Tibial nerve (tissue), 4 donors: ENCODE measurements at regions not wholly inside any gene's neighbourhood (a gene's known extent, or its start where the extent isn't known, plus 50 kb on each side); places are given as distances from the start of the nearest gene placed in this dataset.

ENCODE experiments used
- DNase-seq, 2 donors: peaks; one replicate each; pipeline ENCODE4 v3.0.0-alpha.2; 2019; ENCODE audit warnings: low spot score in 2 of 2
- H3K27ac ChIP-seq, 4 donors: fragments of 200-600 bp; sonication (generic) in 3 of 4; one replicate each; pipeline ENCODE4 v1.5.1; 2017 to 2019; ENCODE audit warnings: mild to moderate bottlenecking in 1 of 4
- H3K27me3 ChIP-seq, 2 donors: fragments of 200-600 bp; sonication (generic) in 1 of 2; one replicate each; pipeline versions ENCODE4 v1.5.1 to v1.6.0; 2017 to 2019
- H3K36me3 ChIP-seq, 3 donors: fragments of 200-600 bp; sonication (generic); one replicate each; pipeline ENCODE4 v1.5.1; 2018 to 2019
- H3K4me1 ChIP-seq, 4 donors: fragments of 200-600 bp; sonication (generic) in 3 of 4; one replicate each; pipeline ENCODE4 v1.5.1; 2017 to 2019
- H3K4me3 ChIP-seq, 4 donors: fragments of 200-600 bp; sonication (generic) in 3 of 4; one replicate each; pipeline ENCODE4 v1.5.1; 2017 to 2019; ENCODE audit warnings: mild to moderate bottlenecking in 1 of 4, moderate library complexity in 1 of 4
- H3K9me3 ChIP-seq, 4 donors: fragments of 200-600 bp; sonication (generic) in 3 of 4; one replicate each; pipeline ENCODE4 v1.5.1; 2017 to 2019
- EP300 ChIP-seq, 2 donors: sonication (generic); formaldehyde crosslinking; IDR thresholded peaks; one replicate each; pipeline ENCODE4 v1.6.1; 2017; ENCODE audit warnings: antibody characterized with exemption in 2 of 2, mild to moderate bottlenecking in 1 of 2
- POLR2A ChIP-seq, 2 donors: fragments of 450-650 bp; IDR thresholded peaks; one replicate each; pipeline ENCODE4 v1.6.1; 2017; ENCODE audit warnings: antibody characterized with exemption in 2 of 2, mild to moderate bottlenecking in 2 of 2, moderate library complexity in 2 of 2
- WGBS, 2 donors: methylation state at CpG; one replicate each; pipeline ENCODE4 v1.1.5; 2018; 5-methylcytosine and 5-hydroxymethylcytosine counted together
- TF ChIP-seq, protein P1 (sequence below), 5 experiments: fragments of 200-600 bp in 3 of 5; fragments of 450-650 bp in 2 of 5; sonication (generic) in 3 of 5; IDR thresholded peaks; one replicate each; pipeline ENCODE4 v1.5.1; 2016 to 2019; ENCODE audit warnings: antibody characterized with exemption in 5 of 5, mild to moderate bottlenecking in 3 of 5, moderate library complexity in 2 of 5

DNA sequence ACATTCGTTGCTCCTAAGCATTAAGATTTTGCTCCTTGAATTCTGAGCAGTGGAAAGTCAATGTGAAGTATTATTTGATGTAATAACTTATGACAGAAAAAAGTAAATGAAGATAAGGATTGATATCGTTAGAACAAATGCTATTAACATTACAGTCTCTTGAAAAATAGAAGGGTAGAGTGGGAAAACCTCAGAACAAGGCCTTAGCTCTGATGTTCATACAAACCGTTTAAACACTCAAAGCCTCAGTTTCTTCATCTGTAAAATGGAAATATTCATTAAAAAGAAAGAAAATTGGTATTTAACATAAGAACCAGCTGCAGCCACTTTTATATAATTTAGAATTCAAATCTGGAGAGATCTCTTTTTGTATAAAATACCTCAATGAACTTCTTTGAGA, 250.4 kb upstream of the NCKAP5 start:
- Histone ChIP-seq H3K4me1 (peaks cover 0 to 19% (median 0%) of the 10 kb centered on the region in 4 donors), H3K27ac (no peak overlapping the region), H3K4me3 (no peak overlapping the region), H3K36me3 (no peaks in the 10 kb centered on the region), H3K27me3 (no peaks in the 10 kb centered on the region), H3K9me3 (no peaks in the 10 kb centered on the region)
- DNase-seq: no peak
- TF ChIP-seq EP300 (IDR thresholded peaks at IDR 0.05): no peak
- TF ChIP-seq, protein P1, sequence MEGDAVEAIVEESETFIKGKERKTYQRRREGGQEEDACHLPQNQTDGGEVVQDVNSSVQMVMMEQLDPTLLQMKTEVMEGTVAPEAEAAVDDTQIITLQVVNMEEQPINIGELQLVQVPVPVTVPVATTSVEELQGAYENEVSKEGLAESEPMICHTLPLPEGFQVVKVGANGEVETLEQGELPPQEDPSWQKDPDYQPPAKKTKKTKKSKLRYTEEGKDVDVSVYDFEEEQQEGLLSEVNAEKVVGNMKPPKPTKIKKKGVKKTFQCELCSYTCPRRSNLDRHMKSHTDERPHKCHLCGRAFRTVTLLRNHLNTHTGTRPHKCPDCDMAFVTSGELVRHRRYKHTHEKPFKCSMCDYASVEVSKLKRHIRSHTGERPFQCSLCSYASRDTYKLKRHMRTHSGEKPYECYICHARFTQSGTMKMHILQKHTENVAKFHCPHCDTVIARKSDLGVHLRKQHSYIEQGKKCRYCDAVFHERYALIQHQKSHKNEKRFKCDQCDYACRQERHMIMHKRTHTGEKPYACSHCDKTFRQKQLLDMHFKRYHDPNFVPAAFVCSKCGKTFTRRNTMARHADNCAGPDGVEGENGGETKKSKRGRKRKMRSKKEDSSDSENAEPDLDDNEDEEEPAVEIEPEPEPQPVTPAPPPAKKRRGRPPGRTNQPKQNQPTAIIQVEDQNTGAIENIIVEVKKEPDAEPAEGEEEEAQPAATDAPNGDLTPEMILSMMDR (IDR thresholded peaks at IDR 0.05): no peak
- TF ChIP-seq POLR2A (IDR thresholded peaks at IDR 0.05): no peak
- 68 to 70% methylated on average over 3 of the region's 3 CpGs for WGBS, 2 donors

DNA sequence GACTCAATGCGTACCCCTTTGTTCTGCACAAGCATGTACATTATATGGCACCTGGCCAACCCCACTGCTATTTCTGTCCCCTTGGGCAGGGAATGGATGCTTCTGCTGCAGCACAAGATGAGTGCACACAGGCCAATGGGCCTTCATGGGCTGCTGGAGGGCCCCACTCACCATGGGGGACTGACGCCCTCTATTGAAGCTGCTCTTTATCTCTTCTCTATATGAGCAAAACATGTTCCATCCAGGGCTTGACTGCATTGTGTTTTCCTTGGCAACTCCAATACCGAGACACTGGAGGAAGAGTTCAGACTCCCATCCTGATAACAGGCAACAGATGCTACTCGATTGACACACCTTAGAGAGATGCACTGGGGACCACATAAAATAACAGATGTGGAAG, 251.6 kb upstream of the NCKAP5 start:
- Histone ChIP-seq H3K9me3 (no peaks in the 10 kb centered on the region), H3K27me3 (no peaks in the 10 kb centered on the region), H3K36me3 (no peaks in the 10 kb centered on the region), H3K4me1 (peaks cover 0 to 19% (median 0%) of the 10 kb centered on the region in 4 donors), H3K4me3 (no peak overlapping the region), H3K27ac (no peak overlapping the region)
- DNase-seq: no peak
- 72 to 82% methylated on average over 4 of the region's 4 CpGs for WGBS, 2 donors
- TF ChIP-seq, protein P1 (IDR thresholded peaks at IDR 0.05): no peak
- TF ChIP-seq EP300 (IDR thresholded peaks at IDR 0.05): no peak
- no peak for TF ChIP-seq POLR2A (IDR thresholded peaks at IDR 0.05)

DNA sequence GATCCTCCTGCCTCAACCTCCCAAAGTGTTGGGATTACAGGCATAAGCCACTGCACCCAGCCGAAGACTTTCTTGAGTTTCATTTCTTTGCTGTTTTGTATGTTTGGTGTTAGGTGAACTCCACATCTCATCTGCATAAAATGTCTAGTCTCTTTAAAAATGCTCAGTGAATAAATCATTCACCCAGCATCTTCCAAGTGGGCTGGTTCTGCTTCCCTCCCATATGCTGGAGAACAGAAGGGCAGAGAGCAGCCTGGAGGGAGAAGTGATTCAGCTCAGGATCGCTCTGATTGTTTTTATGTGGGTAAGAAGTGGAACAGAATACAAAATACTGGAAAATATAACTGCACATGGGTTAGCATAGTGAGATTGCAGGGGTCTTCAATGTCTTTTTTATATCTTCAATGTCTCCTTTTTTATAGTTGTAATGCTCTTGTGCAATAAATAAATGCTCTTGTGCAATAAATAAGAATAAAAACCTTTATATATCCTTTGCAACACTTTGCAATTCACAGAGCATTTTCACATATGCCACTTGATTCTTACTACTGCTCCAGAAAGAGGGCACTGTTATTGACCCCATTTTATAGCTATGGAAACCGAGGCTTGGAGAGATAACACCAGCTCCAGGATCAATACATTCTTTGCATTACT, 253.0 kb upstream of the NCKAP5 start:
- Histone ChIP-seq H3K4me3 (no peak overlapping the region), H3K4me1 (peaks cover 0 to 19% (median 0%) of the 10 kb centered on the region in 4 donors), H3K9me3 (no peaks in the 10 kb centered on the region), H3K27me3 (no peaks in the 10 kb centered on the region), H3K27ac (no peak overlapping the region), H3K36me3 (no peaks in the 10 kb centered on the region)
- 65 to 66% methylated on average over 3 of the region's 3 CpGs for WGBS, 2 donors
- no peak for TF ChIP-seq POLR2A (IDR thresholded peaks at IDR 0.05)
- TF ChIP-seq, protein P1 (IDR thresholded peaks at IDR 0.05): no peak
- DNase-seq: no peak

DNA sequence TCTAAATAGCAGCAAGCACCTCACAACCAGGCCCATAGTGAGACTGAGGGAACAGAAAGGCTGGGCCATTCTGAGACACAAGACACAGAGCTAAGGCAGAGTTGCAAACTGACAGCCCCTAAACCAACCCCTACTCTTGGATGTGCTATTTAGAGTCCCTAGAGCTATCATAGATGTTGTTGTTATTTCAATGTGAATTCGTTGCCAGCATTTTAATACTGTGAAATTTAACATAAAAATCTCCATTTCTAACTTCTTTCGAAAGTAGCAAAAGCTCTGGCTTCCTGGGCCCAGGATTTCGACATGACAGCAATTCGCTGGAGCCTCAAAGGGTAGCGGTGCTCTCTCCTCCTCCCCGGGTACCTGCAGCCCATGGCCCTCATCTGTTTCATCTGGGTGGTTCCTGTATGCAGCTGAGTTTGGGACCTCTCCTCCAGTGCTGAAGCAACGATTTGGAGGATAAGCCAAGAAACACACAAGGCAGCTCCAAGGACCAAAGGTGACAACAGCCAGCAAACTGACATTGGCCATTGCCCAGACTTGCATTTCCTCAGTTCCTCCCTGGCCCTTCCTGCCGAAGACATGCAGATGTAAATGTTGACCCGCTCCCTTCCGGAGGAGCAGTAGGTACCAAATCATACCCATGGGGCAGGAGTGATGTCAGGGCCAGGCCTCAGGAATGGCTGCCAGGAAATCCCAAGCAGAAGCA, 254.4 kb upstream of the NCKAP5 start:
- Histone ChIP-seq H3K9me3 (no peaks in the 10 kb centered on the region), H3K4me3 (no peak overlapping the region), H3K27ac (no peak overlapping the region), H3K36me3 (no peaks in the 10 kb centered on the region), H3K4me1 (peaks cover 0 to 19% (median 0%) of the 10 kb centered on the region in 4 donors), H3K27me3 (no peaks in the 10 kb centered on the region)
- WGBS, 2 donors: 66 to 81% methylated on average over 10 of the region's 10 CpGs
- DNase-seq: no peak
- TF ChIP-seq POLR2A (IDR thresholded peaks at IDR 0.05) (no peak), EP300 (IDR thresholded peaks at IDR 0.05) (no peak)
- TF ChIP-seq, protein P1 (IDR thresholded peaks at IDR 0.05): no peak

DNA sequence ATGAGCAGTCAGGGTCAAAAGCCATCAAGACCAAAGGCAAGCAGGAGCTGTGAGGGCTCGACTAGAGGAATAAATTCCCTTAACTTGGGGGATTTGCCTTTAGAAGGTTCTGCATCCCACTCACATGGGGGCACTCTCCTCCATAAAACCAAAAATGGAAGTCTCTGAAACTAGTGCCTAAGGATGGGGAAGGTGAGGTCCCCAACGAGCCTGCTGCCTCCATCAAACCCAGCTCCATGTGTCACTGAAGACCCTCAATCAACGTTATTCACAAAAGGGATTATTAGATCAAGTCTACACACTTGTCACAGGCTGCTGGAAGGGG, 254.9 kb upstream of the NCKAP5 start:
- no peak for TF ChIP-seq POLR2A (IDR thresholded peaks at IDR 0.05)
- TF ChIP-seq, protein P1 (IDR thresholded peaks at IDR 0.05): no peak
- no peak for TF ChIP-seq EP300 (IDR thresholded peaks at IDR 0.05)
- Histone ChIP-seq H3K9me3 (no peaks in the 10 kb centered on the region), H3K4me1 (peaks cover 0 to 16% (median 0%) of the 10 kb centered on the region in 4 donors), H3K36me3 (no peaks in the 10 kb centered on the region), H3K27ac (no peak overlapping the region), H3K4me3 (no peak overlapping the region), H3K27me3 (no peaks in the 10 kb centered on the region)
- no peak for DNase-seq
- WGBS, 2 donors: 63 to 77% methylated on average over 3 of the region's 3 CpGs
